ENCODE measurements at regions not wholly inside any gene's neighbourhood (a gene's known extent, or its start where the extent isn't known, plus 50 kb on each side); places are given as distances from the start of the nearest gene placed in this dataset.

DNA sequence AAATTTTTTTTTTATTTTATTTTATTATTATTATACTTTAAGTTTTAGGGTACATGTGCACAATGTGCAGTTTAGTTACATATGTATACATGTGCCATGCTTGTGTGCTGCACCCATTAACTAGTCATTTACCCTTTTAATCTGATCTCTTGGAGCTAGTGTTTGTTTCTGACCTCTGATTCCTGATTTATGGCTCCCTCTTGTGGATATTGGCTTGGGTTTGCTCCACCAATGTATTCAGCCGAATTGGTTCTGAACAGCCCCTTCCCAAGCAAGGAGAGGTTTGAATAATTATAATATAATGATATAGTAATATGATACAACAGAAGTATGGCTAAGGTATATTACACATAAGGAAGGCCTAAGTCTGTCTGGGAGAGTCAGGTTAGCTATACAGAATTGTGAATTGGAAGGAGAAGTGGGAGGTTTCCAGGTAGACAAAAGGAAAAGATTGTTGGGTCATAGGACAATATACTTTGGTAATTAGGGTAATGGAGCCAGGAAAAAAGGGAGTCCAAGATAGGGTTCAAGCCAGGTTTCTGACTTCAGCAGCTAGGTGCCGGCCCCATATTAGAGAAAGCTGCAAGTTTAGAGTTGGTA is 53.1 kb upstream of the HMCN1 start:
- no peaks in the 10 kb centered on the region for H3K9me3 ChIP-seq (ENCODE audit: control insufficient read depth in 1 of 2, low read length in 2 of 2)
- H3K36me3 ChIP-seq (ENCODE audit: control insufficient read depth in 1 of 2, insufficient read depth in 2 of 2, low read length in 2 of 2): no peaks in the 10 kb centered on the region
- H3K4me3 ChIP-seq (ENCODE audit: low read depth in 1 of 2, low read length in 2 of 2): no peak overlapping the region
- H3K27ac ChIP-seq (ENCODE audit: low read depth, low read length): no peak overlapping the region
- H3K4me1 ChIP-seq (ENCODE audit: control insufficient read depth in 1 of 2, insufficient read depth in 2 of 2, low read length in 2 of 2): peaks cover 0 to 3% of the 10 kb centered on the region in 2 donors
- no peak overlapping the region for H3K9ac ChIP-seq (ENCODE audit: low read depth in 1 of 2, low read length in 2 of 2)
- H3K27me3 ChIP-seq (ENCODE audit: control insufficient read depth in 1 of 2, insufficient read depth in 2 of 2, low read length in 2 of 2): no peaks in the 10 kb centered on the region

DNA sequence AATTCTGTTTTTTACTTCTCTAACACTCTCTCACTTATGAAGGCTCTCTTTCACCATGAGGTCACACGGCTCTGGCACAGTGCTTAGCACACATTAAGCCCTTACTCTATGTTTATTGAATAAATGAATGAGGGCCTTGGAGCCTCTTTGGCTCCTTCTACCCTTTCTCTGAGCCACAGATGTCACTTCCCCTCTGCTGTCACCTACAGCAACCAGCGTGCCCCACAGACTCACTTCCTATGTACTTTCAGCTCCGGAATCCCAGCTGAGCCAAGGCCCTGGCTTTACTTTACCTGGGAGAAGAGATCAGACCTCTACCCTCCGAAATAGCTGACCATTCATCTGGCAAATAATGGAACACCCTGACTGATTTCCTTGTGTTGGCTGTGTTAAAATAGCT is 53.7 kb upstream of the HMCN1 start:
- H3K27me3 ChIP-seq (ENCODE audit: control insufficient read depth in 1 of 2, insufficient read depth in 2 of 2, low read length in 2 of 2): no peaks in the 10 kb centered on the region
- no peak overlapping the region for H3K27ac ChIP-seq (ENCODE audit: low read depth, low read length)
- no peak overlapping the region for H3K9ac ChIP-seq (ENCODE audit: low read depth in 1 of 2, low read length in 2 of 2)
- H3K36me3 ChIP-seq (ENCODE audit: control insufficient read depth in 1 of 2, insufficient read depth in 2 of 2, low read length in 2 of 2): no peaks in the 10 kb centered on the region
- no peaks in the 10 kb centered on the region for H3K9me3 ChIP-seq (ENCODE audit: control insufficient read depth in 1 of 2, low read length in 2 of 2)
- H3K4me1 ChIP-seq (ENCODE audit: control insufficient read depth in 1 of 2, insufficient read depth in 2 of 2, low read length in 2 of 2): peaks cover 0 to 3% of the 10 kb centered on the region in 2 donors
- H3K4me3 ChIP-seq (ENCODE audit: low read depth in 1 of 2, low read length in 2 of 2): no peak overlapping the region

DNA sequence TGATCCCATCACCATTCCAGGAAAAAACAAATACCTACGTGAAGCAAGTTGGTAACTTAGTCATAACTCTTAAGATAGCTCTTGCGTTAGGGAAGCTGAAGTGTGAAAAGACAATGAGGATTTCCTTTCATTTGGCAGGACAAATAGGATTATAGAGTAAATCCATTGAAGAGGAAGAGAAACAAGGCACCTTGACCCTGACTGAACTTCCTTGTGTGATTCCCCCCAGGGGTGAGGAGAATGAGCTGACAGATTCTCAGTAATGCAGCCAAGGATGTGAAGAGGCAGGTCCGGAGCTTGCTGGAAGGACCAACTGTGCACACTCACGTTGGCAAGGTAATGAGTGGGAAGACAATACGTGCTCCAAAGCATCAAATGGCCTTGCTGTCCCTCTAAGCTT is 55.0 kb upstream of the HMCN1 start:
- no peak overlapping the region for H3K27ac ChIP-seq (ENCODE audit: low read depth, low read length)

DNA sequence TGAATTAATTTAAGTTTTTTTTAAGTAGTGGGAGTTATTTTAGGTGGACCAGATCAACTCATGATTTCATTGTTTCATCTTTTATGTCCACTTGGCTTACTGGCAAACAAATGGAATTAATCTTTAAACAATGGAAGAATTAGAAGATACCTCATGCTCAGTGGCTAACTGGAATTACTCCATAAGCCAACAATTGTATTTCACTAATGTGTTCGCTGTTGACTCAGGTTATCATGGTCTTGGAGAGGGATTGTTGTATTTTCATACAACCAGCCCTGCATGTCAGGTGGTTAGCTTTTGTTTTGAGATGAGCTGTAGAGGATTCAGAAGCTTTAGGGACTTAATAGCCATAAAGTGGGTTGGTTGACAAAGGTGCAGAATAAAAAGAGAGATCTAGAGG is 57.2 kb upstream of the HMCN1 start:
- Histone ChIP-seq H3K36me3 (ENCODE audit: control insufficient read depth in 1 of 2, insufficient read depth in 2 of 2, low read length in 2 of 2) (no peaks in the 10 kb centered on the region), H3K27ac (ENCODE audit: low read depth, low read length) (no peak overlapping the region), H3K9ac (ENCODE audit: low read depth in 1 of 2, low read length in 2 of 2) (no peak overlapping the region), H3K4me1 (ENCODE audit: control insufficient read depth in 1 of 2, insufficient read depth in 2 of 2, low read length in 2 of 2) (peaks cover 3 to 5% of the 10 kb centered on the region in 2 donors), H3K4me3 (ENCODE audit: low read depth in 1 of 2, low read length in 2 of 2) (no peak overlapping the region), H3K9me3 (ENCODE audit: control insufficient read depth in 1 of 2, low read length in 2 of 2) (no peaks in the 10 kb centered on the region), H3K27me3 (ENCODE audit: control insufficient read depth in 1 of 2, insufficient read depth in 2 of 2, low read length in 2 of 2) (no peaks in the 10 kb centered on the region)

More for the DNA sequence above, 55.0 kb upstream of the HMCN1 start:
- H3K9me3 ChIP-seq (ENCODE audit: control insufficient read depth in 1 of 2, low read length in 2 of 2): no peaks in the 10 kb centered on the region
- H3K27me3 ChIP-seq (ENCODE audit: control insufficient read depth in 1 of 2, insufficient read depth in 2 of 2, low read length in 2 of 2): no peaks in the 10 kb centered on the region
- H3K36me3 ChIP-seq (ENCODE audit: control insufficient read depth in 1 of 2, insufficient read depth in 2 of 2, low read length in 2 of 2): no peaks in the 10 kb centered on the region
- no peak overlapping the region for H3K4me3 ChIP-seq (ENCODE audit: low read depth in 1 of 2, low read length in 2 of 2)
- no peak overlapping the region for H3K9ac ChIP-seq (ENCODE audit: low read depth in 1 of 2, low read length in 2 of 2)
- peaks cover 0 to 3% of the 10 kb centered on the region in 2 donors for H3K4me1 ChIP-seq (ENCODE audit: control insufficient read depth in 1 of 2, insufficient read depth in 2 of 2, low read length in 2 of 2)

DNA sequence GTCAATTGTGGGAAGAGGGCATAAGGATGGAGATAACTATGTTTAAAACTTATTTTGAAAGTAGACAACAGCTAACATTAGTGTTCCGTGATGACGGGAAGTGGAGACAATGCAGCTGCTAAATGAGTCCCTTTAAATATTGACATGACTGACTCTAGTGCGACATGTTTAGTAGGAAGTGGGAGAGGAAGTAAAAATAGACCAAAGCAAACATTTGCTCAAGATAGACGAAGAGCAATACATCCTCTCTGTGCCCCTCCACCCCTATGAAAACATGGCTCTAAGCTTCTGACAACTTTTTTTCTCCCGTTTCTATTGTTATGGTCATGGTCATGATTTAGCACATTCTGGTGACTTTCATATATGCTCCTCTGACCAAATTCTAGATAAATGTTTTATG is 60.0 kb upstream of the HMCN1 start:
- no peak overlapping the region for H3K4me3 ChIP-seq (ENCODE audit: low read depth in 1 of 2, low read length in 2 of 2)
- no peaks in the 10 kb centered on the region for H3K9me3 ChIP-seq (ENCODE audit: control insufficient read depth in 1 of 2, low read length in 2 of 2)
- H3K27ac ChIP-seq (ENCODE audit: low read depth, low read length): no peak overlapping the region

DNA sequence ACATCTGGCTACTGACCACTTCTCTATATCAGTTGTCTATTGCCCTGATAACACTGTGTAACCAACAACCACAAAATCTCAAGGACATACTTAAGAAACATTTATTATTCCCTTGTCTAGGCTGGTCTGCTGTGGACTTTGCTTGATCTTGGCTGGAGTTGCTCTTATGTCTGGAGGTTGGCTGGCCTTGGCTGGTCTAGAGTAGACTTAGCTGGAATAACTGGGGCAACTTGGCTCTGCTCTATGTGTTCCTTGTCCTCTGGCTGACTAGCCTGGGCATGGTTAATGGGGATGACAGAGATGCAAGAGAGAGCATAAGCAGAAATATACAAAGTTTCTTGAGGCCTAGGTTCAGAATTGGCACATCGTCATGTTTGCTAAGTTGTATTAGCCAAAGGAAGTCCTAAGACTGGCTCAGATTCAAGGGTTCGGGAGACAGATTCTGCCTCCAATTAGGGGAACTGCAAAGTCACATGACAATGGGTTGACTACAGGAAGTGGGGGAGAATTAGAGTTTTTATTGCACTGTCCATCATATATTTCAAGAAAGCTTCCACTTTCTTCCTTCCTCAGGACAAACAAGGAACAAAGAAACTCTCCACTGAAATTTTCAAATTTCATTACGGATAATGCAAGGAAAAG is 61.4 kb upstream of the HMCN1 start:
- no peaks in the 10 kb centered on the region for H3K9me3 ChIP-seq (ENCODE audit: control insufficient read depth in 1 of 2, low read length in 2 of 2)
- H3K9ac ChIP-seq (ENCODE audit: low read depth in 1 of 2, low read length in 2 of 2): no peak overlapping the region
- H3K4me3 ChIP-seq (ENCODE audit: low read depth in 1 of 2, low read length in 2 of 2): no peak overlapping the region
- H3K27me3 ChIP-seq (ENCODE audit: control insufficient read depth in 1 of 2, insufficient read depth in 2 of 2, low read length in 2 of 2): no peaks in the 10 kb centered on the region
- no peaks in the 10 kb centered on the region for H3K36me3 ChIP-seq (ENCODE audit: control insufficient read depth in 1 of 2, insufficient read depth in 2 of 2, low read length in 2 of 2)
- H3K4me1 ChIP-seq (ENCODE audit: control insufficient read depth in 1 of 2, insufficient read depth in 2 of 2, low read length in 2 of 2): peaks cover 0 to 5% of the 10 kb centered on the region in 2 donors
- H3K27ac ChIP-seq (ENCODE audit: low read depth, low read length): no peak overlapping the region

More for the DNA sequence above, 60.0 kb upstream of the HMCN1 start:
- peaks cover 0 to 5% of the 10 kb centered on the region in 2 donors for H3K4me1 ChIP-seq (ENCODE audit: control insufficient read depth in 1 of 2, insufficient read depth in 2 of 2, low read length in 2 of 2)
- H3K9ac ChIP-seq (ENCODE audit: low read depth in 1 of 2, low read length in 2 of 2): no peak overlapping the region
- no peaks in the 10 kb centered on the region for H3K27me3 ChIP-seq (ENCODE audit: control insufficient read depth in 1 of 2, insufficient read depth in 2 of 2, low read length in 2 of 2)
- H3K36me3 ChIP-seq (ENCODE audit: control insufficient read depth in 1 of 2, insufficient read depth in 2 of 2, low read length in 2 of 2): no peaks in the 10 kb centered on the region

DNA sequence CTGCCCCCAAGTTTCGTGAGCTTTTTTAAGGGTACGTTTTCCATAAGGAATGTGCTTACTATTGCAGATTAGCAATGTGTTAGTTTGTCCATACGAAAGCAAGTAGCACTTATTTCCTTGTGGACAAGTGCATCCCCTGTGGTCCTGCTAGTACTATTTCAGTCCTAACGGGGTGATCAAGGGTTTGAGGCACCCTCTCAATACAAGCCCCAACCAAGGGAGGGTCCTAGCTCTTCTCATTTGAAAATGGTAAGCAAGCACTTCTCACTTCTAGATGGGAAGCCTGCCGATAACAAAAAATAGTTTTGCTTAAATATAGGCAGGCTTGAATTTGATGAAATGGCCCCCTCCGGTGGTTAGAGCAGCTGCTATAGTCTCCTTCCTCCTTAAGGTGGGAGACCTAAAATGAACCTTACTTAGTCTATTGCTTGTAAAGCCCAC is 64.0 kb upstream of the HMCN1 start:
- no peak overlapping the region for H3K27ac ChIP-seq (ENCODE audit: low read depth, low read length)
- H3K4me3 ChIP-seq (ENCODE audit: low read depth in 1 of 2, low read length in 2 of 2): no peak overlapping the region
- H3K27me3 ChIP-seq (ENCODE audit: control insufficient read depth in 1 of 2, insufficient read depth in 2 of 2, low read length in 2 of 2): no peaks in the 10 kb centered on the region
- H3K9me3 ChIP-seq (ENCODE audit: control insufficient read depth in 1 of 2, low read length in 2 of 2): no peaks in the 10 kb centered on the region
- H3K4me1 ChIP-seq (ENCODE audit: control insufficient read depth in 1 of 2, insufficient read depth in 2 of 2, low read length in 2 of 2): peaks cover 0 to 5% of the 10 kb centered on the region in 2 donors
- H3K9ac ChIP-seq (ENCODE audit: low read depth in 1 of 2, low read length in 2 of 2): no peak overlapping the region
- no peaks in the 10 kb centered on the region for H3K36me3 ChIP-seq (ENCODE audit: control insufficient read depth in 1 of 2, insufficient read depth in 2 of 2, low read length in 2 of 2)

DNA sequence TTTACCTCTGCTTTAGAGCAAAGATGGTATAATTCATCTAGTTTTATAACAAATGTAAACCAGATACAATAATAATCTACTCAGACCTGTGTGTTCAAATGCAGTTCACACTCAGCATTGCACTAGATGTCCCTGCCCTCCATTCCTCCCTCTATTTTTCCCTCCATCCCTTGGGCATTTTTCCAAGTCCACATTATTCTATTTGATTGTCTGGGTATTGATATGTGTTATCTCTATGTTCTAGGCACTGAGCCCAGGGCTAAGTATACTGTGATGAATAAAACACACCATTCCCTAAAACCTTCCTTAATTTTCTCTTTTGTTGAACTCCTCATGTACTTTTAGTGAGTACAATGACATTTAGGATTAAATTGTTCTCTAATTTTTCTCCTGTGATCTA is 66.2 kb upstream of the HMCN1 start:
- H3K27me3 ChIP-seq (ENCODE audit: control insufficient read depth in 1 of 2, insufficient read depth in 2 of 2, low read length in 2 of 2): no peaks in the 10 kb centered on the region
- H3K9me3 ChIP-seq (ENCODE audit: control insufficient read depth in 1 of 2, low read length in 2 of 2): no peaks in the 10 kb centered on the region
- peaks cover 0 to 4% of the 10 kb centered on the region in 2 donors for H3K4me1 ChIP-seq (ENCODE audit: control insufficient read depth in 1 of 2, insufficient read depth in 2 of 2, low read length in 2 of 2)
- H3K27ac ChIP-seq (ENCODE audit: low read depth, low read length): no peak overlapping the region
- no peak overlapping the region for H3K9ac ChIP-seq (ENCODE audit: low read depth in 1 of 2, low read length in 2 of 2)
- no peaks in the 10 kb centered on the region for H3K36me3 ChIP-seq (ENCODE audit: control insufficient read depth in 1 of 2, insufficient read depth in 2 of 2, low read length in 2 of 2)
- H3K4me3 ChIP-seq (ENCODE audit: low read depth in 1 of 2, low read length in 2 of 2): no peak overlapping the region

DNA sequence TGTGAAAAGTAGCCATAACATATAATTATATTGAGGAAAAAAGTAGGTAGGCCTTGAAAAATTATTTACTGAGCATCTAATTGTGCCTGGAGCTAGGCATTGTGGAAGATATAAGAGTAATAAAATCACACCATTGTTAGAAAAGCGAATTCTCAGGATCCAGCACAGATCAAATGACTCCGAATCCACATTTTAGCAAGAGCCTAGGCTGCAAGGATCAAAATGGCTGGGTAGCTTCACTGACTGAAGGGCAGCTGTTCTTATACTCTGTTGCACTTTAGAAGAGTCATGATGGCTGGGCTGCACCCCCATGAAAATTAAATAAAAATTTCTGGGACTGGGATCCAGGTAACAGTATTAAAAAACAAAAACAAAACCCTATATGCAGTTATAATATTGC is 67.6 kb upstream of the HMCN1 start:
- no peak overlapping the region for H3K9ac ChIP-seq (ENCODE audit: low read depth in 1 of 2, low read length in 2 of 2)
- no peaks in the 10 kb centered on the region for H3K9me3 ChIP-seq (ENCODE audit: control insufficient read depth in 1 of 2, low read length in 2 of 2)
- no peaks in the 10 kb centered on the region for H3K27me3 ChIP-seq (ENCODE audit: control insufficient read depth in 1 of 2, insufficient read depth in 2 of 2, low read length in 2 of 2)
- H3K4me3 ChIP-seq (ENCODE audit: low read depth in 1 of 2, low read length in 2 of 2): no peak overlapping the region
- H3K36me3 ChIP-seq (ENCODE audit: control insufficient read depth in 1 of 2, insufficient read depth in 2 of 2, low read length in 2 of 2): no peaks in the 10 kb centered on the region
- H3K4me1 ChIP-seq (ENCODE audit: control insufficient read depth in 1 of 2, insufficient read depth in 2 of 2, low read length in 2 of 2): no peaks in the 10 kb centered on the region
- no peak overlapping the region for H3K27ac ChIP-seq (ENCODE audit: low read depth, low read length)

DNA sequence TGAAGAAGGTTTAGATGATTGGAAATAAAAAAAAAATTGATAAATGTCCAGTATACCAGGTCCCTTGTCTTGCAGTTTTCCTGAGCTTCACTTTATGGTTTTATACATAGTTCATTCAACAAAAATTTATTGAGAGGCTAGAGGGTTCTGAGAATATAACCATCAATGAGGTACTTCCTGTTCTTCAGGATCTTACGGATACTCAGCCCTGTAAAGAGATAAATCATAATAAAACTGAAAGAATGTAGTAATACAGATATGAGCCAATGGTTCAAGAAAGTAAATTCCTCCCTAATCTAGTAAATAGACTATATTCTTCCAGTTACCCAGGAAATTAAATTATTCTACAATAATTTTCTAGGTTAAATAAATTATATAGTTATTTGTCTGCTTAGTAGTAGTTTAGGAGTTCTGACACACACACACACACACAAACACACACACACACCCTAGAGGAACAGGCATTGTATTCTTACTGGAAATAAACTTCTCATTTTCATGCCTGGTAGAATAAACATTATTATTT is 70.4 kb upstream of the HMCN1 start:
- no peak overlapping the region for H3K27ac ChIP-seq (ENCODE audit: low read depth, low read length)
- H3K9me3 ChIP-seq (ENCODE audit: control insufficient read depth in 1 of 2, low read length in 2 of 2): no peaks in the 10 kb centered on the region
- H3K4me1 ChIP-seq (ENCODE audit: control insufficient read depth in 1 of 2, insufficient read depth in 2 of 2, low read length in 2 of 2): no peaks in the 10 kb centered on the region
- no peak overlapping the region for H3K9ac ChIP-seq (ENCODE audit: low read depth in 1 of 2, low read length in 2 of 2)
- H3K4me3 ChIP-seq (ENCODE audit: low read depth in 1 of 2, low read length in 2 of 2): no peak overlapping the region
- H3K27me3 ChIP-seq (ENCODE audit: control insufficient read depth in 1 of 2, insufficient read depth in 2 of 2, low read length in 2 of 2): no peaks in the 10 kb centered on the region
- no peaks in the 10 kb centered on the region for H3K36me3 ChIP-seq (ENCODE audit: control insufficient read depth in 1 of 2, insufficient read depth in 2 of 2, low read length in 2 of 2)
